SH-SY5Y (cell line): ENCODE measurements at regions not wholly inside any gene's neighbourhood (a gene's known extent, or its start where the extent isn't known, plus 50 kb on each side); places are given as distances from the start of the nearest gene placed in this dataset.

Source experiments
- GATA2 ChIP-seq: IDR thresholded peaks from 2 replicates; pipeline ENCODE4 v1.6.1; 2011; ENCODE audit warnings: mild to moderate bottlenecking, low read depth, low read length
- GATA3 ChIP-seq: IDR thresholded peaks from 2 replicates; pipeline ENCODE4 v1.6.1; 2011; ENCODE audit warnings: low read depth, mild to moderate bottlenecking, low read length, moderate library complexity

DNA sequence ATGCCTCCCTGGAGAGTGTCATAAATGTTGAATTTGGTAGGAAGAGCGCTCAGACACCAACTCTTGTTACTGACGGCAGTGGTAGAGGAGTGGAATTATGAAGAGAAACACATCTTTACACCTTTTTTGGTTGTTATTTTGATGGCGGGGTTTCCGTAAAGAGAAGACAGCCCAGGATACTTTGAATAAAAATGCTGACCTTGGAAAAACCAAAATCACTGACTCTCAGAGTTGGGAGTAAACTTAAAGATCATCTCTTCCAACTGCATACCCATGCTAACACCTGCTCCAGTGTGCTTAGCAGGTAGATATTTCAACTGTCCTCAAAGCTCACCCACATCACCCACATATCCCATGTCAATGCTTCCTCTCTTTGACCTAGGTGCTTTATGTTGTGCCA lies 498.6 kb downstream of the LIG4 start:
- TF ChIP-seq GATA2 (no peak), GATA3 (no peak)
